Breast epithelium (tissue), 3 donors: ENCODE measurements at regions not wholly inside any gene's neighbourhood (a gene's known extent, or its start where the extent isn't known, plus 50 kb on each side); places are given as distances from the start of the nearest gene placed in this dataset.

Experiments used
- POLR2A ChIP-seq: fragments of 450-650 bp; IDR thresholded peaks from one replicate; pipeline ENCODE4 v1.6.1; 2016; ENCODE audit warnings: antibody characterized with exemption, mild to moderate bottlenecking, moderate library complexity
- POLR2AphosphoS5 ChIP-seq, 3 donors: sonication (generic); formaldehyde crosslinking; IDR thresholded peaks; one replicate each; pipeline ENCODE4 v1.6.1; 2017; ENCODE audit warnings: antibody characterized with exemption in 3 of 3
- TF ChIP-seq, protein P1 (sequence below), 3 donors: fragments of 450-650 bp; IDR thresholded peaks; one replicate each; pipeline ENCODE4 v1.5.1; 2016 to 2017; ENCODE audit warnings: antibody characterized with exemption in 3 of 3, mild to moderate bottlenecking in 3 of 3, moderate library complexity in 3 of 3

DNA sequence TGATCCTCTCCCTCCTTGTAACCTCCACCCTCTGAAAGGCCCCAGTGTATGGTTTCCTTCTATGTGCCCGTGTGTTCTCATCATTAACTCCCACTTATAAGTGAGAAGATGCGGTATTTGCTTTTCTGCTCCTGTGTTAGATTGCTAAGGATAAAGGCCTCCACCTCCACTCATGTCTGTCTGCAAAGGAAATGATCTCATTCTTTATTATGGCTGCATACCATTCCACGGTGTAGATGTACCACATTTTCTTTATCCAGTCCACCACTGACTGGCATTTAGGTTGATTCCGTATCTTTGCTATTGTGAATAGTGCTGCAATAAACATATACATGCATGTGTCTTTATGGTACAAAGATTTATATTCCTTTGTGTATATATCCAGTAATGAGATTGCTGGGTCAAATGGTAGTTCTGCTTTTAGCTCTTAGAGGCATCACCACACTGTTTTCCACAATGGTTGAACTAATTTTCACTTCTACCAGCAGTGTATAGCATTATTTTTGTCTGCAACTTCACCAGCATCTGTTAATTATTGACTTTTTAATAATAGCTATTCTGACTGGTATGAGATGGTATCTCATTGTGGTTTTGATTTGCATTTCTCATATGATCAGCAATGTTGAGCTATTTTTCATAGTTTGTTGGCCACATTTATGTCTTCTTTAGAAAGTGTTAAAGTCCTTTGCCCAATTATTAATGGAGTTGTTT, 1030.9 kb downstream of the FSTL5 start:
- TF ChIP-seq, protein P1, sequence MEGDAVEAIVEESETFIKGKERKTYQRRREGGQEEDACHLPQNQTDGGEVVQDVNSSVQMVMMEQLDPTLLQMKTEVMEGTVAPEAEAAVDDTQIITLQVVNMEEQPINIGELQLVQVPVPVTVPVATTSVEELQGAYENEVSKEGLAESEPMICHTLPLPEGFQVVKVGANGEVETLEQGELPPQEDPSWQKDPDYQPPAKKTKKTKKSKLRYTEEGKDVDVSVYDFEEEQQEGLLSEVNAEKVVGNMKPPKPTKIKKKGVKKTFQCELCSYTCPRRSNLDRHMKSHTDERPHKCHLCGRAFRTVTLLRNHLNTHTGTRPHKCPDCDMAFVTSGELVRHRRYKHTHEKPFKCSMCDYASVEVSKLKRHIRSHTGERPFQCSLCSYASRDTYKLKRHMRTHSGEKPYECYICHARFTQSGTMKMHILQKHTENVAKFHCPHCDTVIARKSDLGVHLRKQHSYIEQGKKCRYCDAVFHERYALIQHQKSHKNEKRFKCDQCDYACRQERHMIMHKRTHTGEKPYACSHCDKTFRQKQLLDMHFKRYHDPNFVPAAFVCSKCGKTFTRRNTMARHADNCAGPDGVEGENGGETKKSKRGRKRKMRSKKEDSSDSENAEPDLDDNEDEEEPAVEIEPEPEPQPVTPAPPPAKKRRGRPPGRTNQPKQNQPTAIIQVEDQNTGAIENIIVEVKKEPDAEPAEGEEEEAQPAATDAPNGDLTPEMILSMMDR (IDR thresholded peaks at IDR 0.05) = no peak
- TF ChIP-seq POLR2A = no peak
- no peak for TF ChIP-seq POLR2AphosphoS5 (IDR thresholded peaks at IDR 0.05)
